ENCODE measurements at regions not wholly inside any gene's neighbourhood (a gene's known extent, or its start where the extent isn't known, plus 50 kb on each side); places are given as distances from the start of the nearest gene placed in this dataset.

DNA sequence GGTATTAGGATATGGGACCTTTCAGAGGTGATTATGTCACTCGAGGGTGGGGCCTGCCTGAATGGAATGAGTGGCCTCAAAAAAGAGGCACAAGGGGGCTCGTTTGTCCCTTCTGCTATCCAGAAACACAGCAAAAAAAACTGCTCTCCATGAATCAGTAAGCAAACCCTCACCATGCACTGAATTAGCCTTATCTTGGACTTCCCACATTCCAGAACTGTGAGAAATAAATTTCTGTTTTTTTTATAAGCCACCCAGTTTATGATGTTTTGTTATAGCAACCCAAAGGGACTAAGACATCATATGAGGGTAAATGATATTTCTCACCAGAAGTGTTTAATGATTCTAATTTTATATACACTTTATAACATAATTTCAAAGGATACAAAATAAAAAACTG is 476.6 kb upstream of the EDIL3 start:
- TF ChIP-seq POLR2A (IDR thresholded peaks at IDR 0.05; ENCODE audit: low read depth, low read length) (no peak), POLR2AphosphoS5 (IDR thresholded peaks at IDR 0.05; ENCODE audit: low read depth, low read length) (no peak)
